CD14-positive monocyte (primary cell): ENCODE measurements at regions not wholly inside any gene's neighbourhood (a gene's known extent, or its start where the extent isn't known, plus 50 kb on each side); places are given as distances from the start of the nearest gene placed in this dataset.

Experiments
- DNase-seq, 3 donors: peaks; one replicate each; pipeline ENCODE4 v3.0.0-alpha.2; 2011 to 2022
- H2AFZ ChIP-seq: 2 replicates; pipeline ENCODE4 v1.6.0; 2012; ENCODE audit warnings: mild to moderate bottlenecking, low read depth, low read length, inconsistent platforms; ENCODE audit not compliant: insufficient read depth, poor library complexity, severe bottlenecking
- H3K27ac ChIP-seq, 2 donors: 1 replicate in 1 of 2; 2 replicates in 1 of 2; pipeline ENCODE4 v1.5.1; 2012 to 2013; ENCODE audit warnings: low read length in 2 of 2, control low read depth in 1 of 2, inconsistent platforms in 1 of 2, low read depth in 1 of 2, mild to moderate bottlenecking in 1 of 2
- H3K27me3 ChIP-seq, 2 donors: one replicate each; pipeline versions ENCODE4 v1.6.0 to v1.6.1; 2011 to 2013; ENCODE audit warnings: low read length in 2 of 2; ENCODE audit not compliant: control insufficient read depth in 2 of 2, insufficient read depth in 2 of 2
- H3K36me3 ChIP-seq, 2 donors: replicated peaks in 1 of 2; 1 replicate in 1 of 2; 2 replicates in 1 of 2; pipeline versions ENCODE4 v1.5.1 to v1.6.1; 2012 to 2013; ENCODE audit warnings: low read length in 2 of 2, control low read depth in 1 of 2, inconsistent platforms in 1 of 2, mild to moderate bottlenecking in 1 of 2; ENCODE audit not compliant: insufficient read depth in 2 of 2, control insufficient read depth in 1 of 2
- H3K4me1 ChIP-seq, 2 donors: 1 replicate in 1 of 2; 2 replicates in 1 of 2; pipeline versions ENCODE4 v1.5.1 to v1.6.1; 2012 to 2013; ENCODE audit warnings: low read length in 2 of 2, control low read depth in 1 of 2, inconsistent platforms in 1 of 2, mild to moderate bottlenecking in 1 of 2, moderate library complexity in 1 of 2; ENCODE audit not compliant: insufficient read depth in 2 of 2, control insufficient read depth in 1 of 2
- H3K4me2 ChIP-seq: replicated peaks from 2 replicates; pipeline ENCODE3; 2012; ENCODE audit warnings: low read length, moderate library complexity, mild to moderate bottlenecking; ENCODE audit not compliant: poor library complexity, severe bottlenecking; ENCODE audit errors: extremely low read depth
- H3K4me3 ChIP-seq, 3 experiments: fragments of 200-600 bp in 1 of 3; sonication (generic) in 1 of 3; replicated peaks in 1 of 3; 1 replicate in 2 of 3; 2 replicates in 1 of 3; pipeline ENCODE4 v1.5.1; 2011 to 2013; ENCODE audit warnings: low read length in 3 of 3, mild to moderate bottlenecking in 3 of 3, control low read depth in 2 of 3, low read depth in 2 of 3, inconsistent platforms in 1 of 3, moderate library complexity in 1 of 3
- H3K79me2 ChIP-seq: 2 replicates; pipeline ENCODE4 v1.6.0; 2012; ENCODE audit warnings: mild to moderate bottlenecking, control low read depth, inconsistent platforms, low read length, moderate library complexity; ENCODE audit not compliant: insufficient read depth
- H3K9ac ChIP-seq: 2 replicates; pipeline ENCODE4 v1.6.0; 2017; ENCODE audit warnings: low read length, mild to moderate bottlenecking; ENCODE audit not compliant: insufficient read depth, poor library complexity, severe bottlenecking
- H3K9me3 ChIP-seq, 2 donors: replicated peaks in 1 of 2; 1 replicate in 1 of 2; 2 replicates in 1 of 2; pipeline versions ENCODE4 v1.5.1 to v1.6.1; 2012 to 2013; ENCODE audit warnings: low read length in 2 of 2, control low read depth in 1 of 2; ENCODE audit not compliant: control insufficient read depth in 1 of 2, insufficient read depth in 1 of 2
- H4K20me1 ChIP-seq: 2 replicates; pipeline ENCODE4 v1.6.0; 2012; ENCODE audit warnings: mild to moderate bottlenecking, low read length, control low read depth, moderate library complexity; ENCODE audit not compliant: insufficient read depth
- H3K27ac Mint-ChIP-seq, 7 donors: one replicate each; pipeline ENCODE4 v1.8.0; 2020; ENCODE audit warnings: mild to moderate bottlenecking in 7 of 7, mixed read lengths in 7 of 7, moderate library complexity in 6 of 7, inconsistent platforms in 2 of 7
- H3K27me3 Mint-ChIP-seq, 3 donors: one replicate each; pipeline ENCODE4 v1.8.0; 2021 to 2022; ENCODE audit warnings: low read depth in 3 of 3, mild to moderate bottlenecking in 3 of 3, mixed read lengths in 3 of 3, moderate library complexity in 3 of 3, inconsistent platforms in 1 of 3
- H3K36me3 Mint-ChIP-seq, 2 donors: one replicate each; pipeline ENCODE4 v1.8.0; 2020; ENCODE audit warnings: mixed read lengths in 2 of 2, inconsistent platforms in 1 of 2, mild to moderate bottlenecking in 1 of 2
- H3K4me1 Mint-ChIP-seq: one replicate; pipeline ENCODE4 v1.8.0; 2020; ENCODE audit warnings: mild to moderate bottlenecking, mixed read lengths
- H3K4me3 Mint-ChIP-seq, 2 donors: one replicate each; pipeline ENCODE4 v1.8.0; 2020; ENCODE audit warnings: mild to moderate bottlenecking in 2 of 2, mixed read lengths in 2 of 2, moderate library complexity in 1 of 2
- H3K9me3 Mint-ChIP-seq, 7 donors: one replicate each; pipeline ENCODE4 v1.8.0; 2020 to 2022; ENCODE audit warnings: mixed read lengths in 7 of 7, mild to moderate bottlenecking in 6 of 7, moderate library complexity in 6 of 7, inconsistent platforms in 2 of 7
- WGBS: methylation state at CpG from one replicate; pipeline ENCODE4 v1.1.5; 2013; ENCODE audit warnings: missing lambda C conversion rate; ENCODE audit not compliant: insufficient coverage; 5-methylcytosine and 5-hydroxymethylcytosine counted together
- intact Hi-C, 2 donors: fragments of 100-400 bp; cut with micrococcal nuclease; formaldehyde crosslinking; loops; one replicate each; pipeline versions ENCODE4 v1.15.0 to v1.15.1; 2023
- TF ChIP-seq, protein P1 (sequence below): fragments of 200-600 bp; IDR thresholded peaks from one replicate; pipeline ENCODE4 v1.8.0; 2022; ENCODE audit warnings: antibody characterized with exemption, mild to moderate bottlenecking

DNA sequence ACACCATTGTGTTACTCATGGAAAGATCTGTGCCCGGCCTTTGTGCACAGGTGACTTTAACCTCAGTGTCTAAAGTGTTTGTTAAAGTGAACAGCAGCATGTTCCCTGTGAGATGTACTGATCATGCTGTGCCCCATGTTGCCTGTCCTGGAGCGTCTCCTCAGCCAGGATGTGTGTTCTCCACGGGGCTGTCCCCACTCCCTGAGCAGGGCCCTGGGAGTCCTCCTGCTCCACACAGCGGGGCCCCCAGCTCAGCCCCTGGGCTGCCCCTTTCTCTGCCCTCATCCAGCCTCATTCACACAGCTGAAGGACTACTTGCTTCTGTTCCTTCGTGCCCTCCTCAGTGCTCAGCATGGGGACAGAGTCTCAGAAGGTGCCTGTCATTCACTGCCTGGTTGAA, 131.5 kb downstream of the SLC38A6 start:
- Mint-ChIP-seq H3K4me1 (peaks cover 3% of the 10 kb centered on the region), H3K4me3 (no peak overlapping the region), H3K9me3 (peaks cover 21 to 54% (median 40%) of the 10 kb centered on the region in 7 donors), H3K27me3 (peaks cover 0 to 10% (median 4%) of the 10 kb centered on the region in 3 donors), H3K36me3 (peaks cover 0 to 9% of the 10 kb centered on the region in 2 donors), H3K27ac (no peak overlapping the region)
- TF ChIP-seq, protein P1, sequence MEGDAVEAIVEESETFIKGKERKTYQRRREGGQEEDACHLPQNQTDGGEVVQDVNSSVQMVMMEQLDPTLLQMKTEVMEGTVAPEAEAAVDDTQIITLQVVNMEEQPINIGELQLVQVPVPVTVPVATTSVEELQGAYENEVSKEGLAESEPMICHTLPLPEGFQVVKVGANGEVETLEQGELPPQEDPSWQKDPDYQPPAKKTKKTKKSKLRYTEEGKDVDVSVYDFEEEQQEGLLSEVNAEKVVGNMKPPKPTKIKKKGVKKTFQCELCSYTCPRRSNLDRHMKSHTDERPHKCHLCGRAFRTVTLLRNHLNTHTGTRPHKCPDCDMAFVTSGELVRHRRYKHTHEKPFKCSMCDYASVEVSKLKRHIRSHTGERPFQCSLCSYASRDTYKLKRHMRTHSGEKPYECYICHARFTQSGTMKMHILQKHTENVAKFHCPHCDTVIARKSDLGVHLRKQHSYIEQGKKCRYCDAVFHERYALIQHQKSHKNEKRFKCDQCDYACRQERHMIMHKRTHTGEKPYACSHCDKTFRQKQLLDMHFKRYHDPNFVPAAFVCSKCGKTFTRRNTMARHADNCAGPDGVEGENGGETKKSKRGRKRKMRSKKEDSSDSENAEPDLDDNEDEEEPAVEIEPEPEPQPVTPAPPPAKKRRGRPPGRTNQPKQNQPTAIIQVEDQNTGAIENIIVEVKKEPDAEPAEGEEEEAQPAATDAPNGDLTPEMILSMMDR, result no peak
- no peaks in the 10 kb centered on the region for H3K4me1 ChIP-seq
- H3K4me3 ChIP-seq, result no peak overlapping the region
- no peak overlapping the region for H3K4me2 ChIP-seq
- no peak overlapping the region for H2AFZ ChIP-seq
- peaks cover 39 to 41% of the 10 kb centered on the region in 2 donors for H3K9me3 ChIP-seq
- no peaks in the 10 kb centered on the region for H4K20me1 ChIP-seq
- no peak overlapping the region for H3K27ac ChIP-seq
- H3K36me3 ChIP-seq, result no peaks in the 10 kb centered on the region
- no peak overlapping the region for H3K9ac ChIP-seq
- intact Hi-C loops, result no loop called here
- no peaks in the 10 kb centered on the region for H3K79me2 ChIP-seq
- 96% methylated on average over 4 of the region's 5 CpGs for WGBS
- H3K27me3 ChIP-seq, result no peaks in the 10 kb centered on the region
- no peak for DNase-seq

GRCh38 chr14:61111731-61112130, 130.7 kb downstream of the SLC38A6 start:
- peaks cover 33 to 38% of the 10 kb centered on the region in 2 donors for H3K9me3 ChIP-seq
- Mint-ChIP-seq H3K36me3 (peaks cover 0 to 9% of the 10 kb centered on the region in 2 donors), H3K27me3 (peaks cover 0 to 10% (median 4%) of the 10 kb centered on the region in 3 donors), H3K4me1 (peaks cover 3% of the 10 kb centered on the region), H3K9me3 (peaks cover 19 to 48% (median 33%) of the 10 kb centered on the region in 7 donors), H3K27ac (no peak overlapping the region), H3K4me3 (no peak overlapping the region)
- intact Hi-C loops, result no loop called here
- H4K20me1 ChIP-seq, result no peaks in the 10 kb centered on the region
- no peak overlapping the region for H2AFZ ChIP-seq
- H3K4me1 ChIP-seq, result peaks cover under 1% of the 10 kb centered on the region in 2 donors
- TF ChIP-seq, protein P1, result no peak
- H3K79me2 ChIP-seq, result no peaks in the 10 kb centered on the region
- no peak overlapping the region for H3K4me3 ChIP-seq
- no peak overlapping the region for H3K9ac ChIP-seq
- H3K27me3 ChIP-seq, result no peaks in the 10 kb centered on the region
- DNase-seq, result no peak
- 100% methylated on average over 5 of the region's 5 CpGs for WGBS
- H3K36me3 ChIP-seq, result no peaks in the 10 kb centered on the region
- no peak overlapping the region for H3K27ac ChIP-seq
- no peak overlapping the region for H3K4me2 ChIP-seq
